GM18517 (cell line): ENCODE measurements at regions not wholly inside any gene's neighbourhood (a gene's known extent, or its start where the extent isn't known, plus 50 kb on each side); places are given as distances from the start of the nearest gene placed in this dataset.
"Not testable (repeated sequence)": the region's sequence is repeated elsewhere in the genome, so short reads cannot be mapped to it uniquely, and the experiment has no call there.

Experiments
- ATAC-seq: cut with Tn5 transposase; IDR thresholded peaks from one replicate; pipeline ENCODE4 v1.9.1; 2021; ENCODE audit warnings: mild to moderate bottlenecking, moderate library complexity; ENCODE audit not compliant: unreplicated experiment

DNA sequence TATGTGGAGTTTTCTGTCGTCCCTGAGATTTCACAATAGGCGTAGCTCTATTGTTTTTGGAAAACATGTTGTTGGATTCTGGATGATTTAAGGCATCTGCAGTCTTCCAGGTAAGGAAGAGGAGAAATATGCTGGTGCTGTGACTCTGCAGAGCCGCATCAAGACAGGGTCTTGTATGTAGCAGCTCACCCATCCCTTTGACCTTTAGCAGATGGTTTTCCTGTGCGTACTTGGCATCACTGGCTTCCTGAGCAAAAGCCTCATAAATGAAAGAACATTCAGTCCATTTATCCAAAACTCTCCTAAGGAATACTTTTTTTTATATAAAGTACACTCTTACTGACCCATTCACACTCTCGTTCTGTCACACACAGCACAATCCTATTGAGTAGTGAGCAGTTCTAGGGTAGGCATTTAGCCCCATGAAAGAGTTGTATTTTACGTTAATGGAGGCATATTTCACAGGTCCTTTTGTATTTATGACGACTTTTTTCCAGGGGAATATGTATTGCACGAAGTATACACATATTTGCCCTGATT is 443.9 kb downstream of the STK39 start:
- ATAC-seq, result no peak

DNA sequence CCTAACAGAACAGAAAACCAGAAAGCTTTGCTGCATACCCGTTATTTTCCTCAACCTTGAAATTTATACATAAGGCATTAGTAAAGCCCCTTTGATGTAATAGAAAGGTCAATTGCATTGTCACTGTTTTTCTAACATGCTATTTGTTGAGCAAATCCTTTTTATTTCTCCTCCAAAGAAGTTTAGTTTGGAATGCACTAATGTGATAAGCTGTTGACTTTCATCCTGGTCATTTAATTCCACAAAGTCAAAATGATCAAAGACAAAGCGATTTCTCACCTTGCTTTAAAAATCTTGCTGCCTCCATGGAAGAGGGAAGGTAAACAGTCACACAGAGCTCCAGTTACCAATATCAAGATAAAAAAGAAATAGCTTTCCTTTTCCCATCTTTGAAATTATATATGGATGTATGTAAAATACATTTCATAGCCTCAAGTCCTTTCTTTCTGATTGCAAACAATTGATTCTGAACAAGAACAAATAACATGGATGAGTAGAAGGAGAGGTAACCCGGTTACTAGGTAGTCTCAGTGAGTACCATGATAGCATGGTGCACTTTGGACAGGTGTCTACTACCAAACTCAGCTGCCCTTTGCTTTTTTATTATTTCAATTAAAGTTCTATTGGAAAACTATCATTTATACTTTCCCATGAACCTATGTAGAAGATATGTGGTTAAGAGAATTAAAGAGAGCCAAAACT is 452.7 kb downstream of the STK39 start:
- no peak for ATAC-seq

DNA sequence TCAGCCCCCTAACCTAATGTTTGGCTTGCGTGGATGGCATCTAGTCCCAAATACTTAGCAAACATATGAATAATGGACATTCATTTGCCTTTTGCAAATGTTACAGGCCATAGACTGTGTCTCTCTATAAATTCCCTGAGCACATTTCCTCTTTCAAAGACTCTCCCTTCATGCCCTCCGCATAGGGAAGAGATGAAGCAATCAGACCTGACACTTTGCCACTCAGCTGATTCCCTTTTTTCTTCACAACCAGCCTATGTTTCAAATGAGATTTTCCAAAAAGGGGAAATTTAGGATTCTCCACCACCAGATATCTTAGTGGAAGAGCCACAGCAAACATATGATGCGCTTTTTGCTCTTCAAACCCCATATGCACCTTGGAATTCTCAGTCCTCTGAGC is 453.7 kb downstream of the STK39 start:
- ATAC-seq, result no peak

DNA sequence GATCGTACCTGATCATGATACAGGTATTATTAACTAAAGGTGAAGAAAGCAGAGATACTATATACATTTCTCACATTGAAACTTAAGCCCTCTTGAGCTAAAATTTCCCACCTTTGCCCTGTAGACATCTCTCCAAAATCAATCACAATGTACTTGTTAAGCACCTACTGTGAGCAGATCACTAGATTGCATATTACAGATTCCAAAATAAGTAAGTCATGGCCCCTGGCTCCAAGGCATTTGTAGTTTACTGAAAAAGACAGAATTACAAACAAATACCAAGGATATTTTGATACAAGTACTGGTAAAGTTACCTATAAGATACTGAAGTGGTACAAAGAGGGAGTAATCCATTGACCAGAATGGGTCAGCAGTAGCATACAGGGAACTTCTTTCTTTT is 455.3 kb downstream of the STK39 start:
- ATAC-seq, result no peak

DNA sequence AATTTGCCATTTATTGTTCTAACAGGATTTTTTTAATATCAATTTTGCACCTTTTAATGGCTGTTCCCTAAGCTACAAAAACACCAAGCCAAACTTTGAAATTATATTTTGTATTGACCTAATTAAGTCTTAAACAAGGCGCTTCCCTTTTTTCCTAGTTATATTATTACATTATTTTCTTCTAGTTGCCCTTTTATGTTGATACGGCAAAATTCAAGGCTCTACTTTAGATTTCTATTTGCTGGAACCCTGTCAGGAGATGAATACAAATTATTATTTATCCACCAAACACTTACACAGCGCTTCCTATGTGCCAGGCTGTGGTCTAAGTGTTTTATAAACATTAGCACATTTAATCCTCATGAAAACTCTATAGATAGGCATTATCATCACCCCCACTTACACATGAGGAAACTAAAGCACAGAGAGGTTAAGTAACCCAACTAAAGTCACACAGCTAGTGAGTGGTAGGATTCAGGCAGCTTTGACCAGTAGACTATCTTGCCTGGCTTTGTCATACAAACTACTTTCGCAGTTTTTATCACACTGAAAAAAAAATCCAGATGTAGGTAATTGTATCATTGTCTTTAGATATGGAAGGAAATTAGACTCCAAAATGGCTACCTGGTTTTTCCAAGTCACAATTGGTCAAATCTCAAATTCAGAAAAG is 456.5 kb downstream of the STK39 start:
- no peak for ATAC-seq

DNA sequence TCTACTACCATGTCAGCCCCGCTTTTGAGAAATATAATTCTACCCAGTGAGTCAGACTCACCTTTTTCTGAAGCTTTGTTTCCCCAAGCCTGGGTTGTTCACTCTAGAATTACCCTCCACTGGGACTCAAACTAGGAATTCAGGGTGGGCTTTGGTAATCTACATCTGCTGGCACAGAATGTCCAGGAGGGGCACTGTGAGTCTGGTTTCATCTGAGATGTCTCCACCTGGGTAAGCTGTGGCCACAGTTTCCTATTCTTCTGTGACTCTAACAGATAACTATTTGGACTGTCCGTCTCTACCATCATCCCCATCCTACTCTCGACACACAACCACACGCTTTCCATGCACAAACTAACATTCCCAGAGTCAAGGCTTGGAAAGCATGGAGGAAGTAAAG is 457.2 kb downstream of the STK39 start:
- no peak for ATAC-seq

DNA sequence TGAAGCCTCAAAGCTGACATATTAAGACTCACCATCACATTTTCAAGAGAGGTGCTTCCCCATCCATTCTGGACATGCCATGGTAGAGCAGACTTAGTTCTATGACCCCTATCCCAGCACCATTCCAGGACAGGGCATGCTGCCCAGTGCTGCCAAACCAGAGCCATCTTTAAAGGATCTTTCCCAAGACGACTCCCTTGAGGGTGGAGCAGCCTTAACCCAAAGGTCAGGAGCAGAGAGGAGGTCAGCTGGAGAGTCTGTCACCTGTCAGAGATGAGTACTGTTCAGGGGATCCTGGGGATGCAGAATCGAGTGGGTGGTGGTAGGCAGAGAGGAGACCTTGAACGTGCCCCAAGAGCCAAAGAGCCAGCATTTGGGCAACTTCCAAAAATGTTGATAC is 459.8 kb downstream of the STK39 start:
- ATAC-seq, result no peak

DNA sequence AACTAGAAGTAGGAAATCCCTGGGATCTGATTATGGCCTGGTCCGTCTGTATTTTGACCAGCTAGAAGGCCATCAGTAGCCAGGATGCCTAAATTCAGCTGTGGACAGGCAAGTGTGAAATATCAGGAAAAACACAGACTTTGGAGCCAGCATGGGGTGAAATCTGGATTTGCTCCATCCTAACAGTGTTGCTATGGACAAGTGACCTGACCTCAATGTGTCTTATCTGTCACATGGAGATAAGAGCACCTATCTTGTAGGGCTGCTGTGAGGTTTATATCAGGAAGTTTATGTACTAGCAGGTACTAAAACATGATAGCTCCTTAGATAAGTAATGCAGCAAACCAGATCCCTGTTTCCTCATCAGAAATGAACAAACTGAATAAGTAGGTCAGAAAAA is 460.4 kb downstream of the STK39 start:
- ATAC-seq, result no peak

DNA sequence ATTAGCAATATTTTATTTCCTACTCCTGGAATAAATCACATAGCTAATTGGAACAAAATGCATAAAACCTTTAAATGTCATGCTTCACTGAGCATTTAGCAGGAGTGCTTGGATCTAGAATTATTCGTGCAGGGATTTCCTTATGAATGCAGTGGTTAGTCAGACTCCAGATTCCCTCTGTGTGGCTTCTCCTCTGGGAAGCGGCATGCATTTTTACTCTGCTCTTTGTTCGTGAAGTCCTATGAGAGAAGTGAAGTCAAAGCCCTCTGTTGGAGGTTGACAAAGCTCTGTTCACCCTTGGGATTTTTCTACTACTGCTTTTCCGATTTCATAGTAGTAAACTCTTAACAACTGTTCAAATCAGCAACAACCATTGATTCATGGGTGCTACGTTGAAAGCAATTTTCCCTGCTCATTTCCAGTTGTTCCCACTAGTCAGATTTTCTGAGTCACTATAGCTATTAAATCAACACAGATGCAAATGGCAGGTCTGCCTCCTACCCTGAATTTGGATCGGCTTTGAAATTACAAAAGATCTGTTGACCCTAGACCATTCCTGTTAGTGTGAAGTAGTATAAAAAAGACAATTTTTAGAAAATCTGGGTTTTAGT is 461.7 kb downstream of the STK39 start:
- no peak for ATAC-seq

DNA sequence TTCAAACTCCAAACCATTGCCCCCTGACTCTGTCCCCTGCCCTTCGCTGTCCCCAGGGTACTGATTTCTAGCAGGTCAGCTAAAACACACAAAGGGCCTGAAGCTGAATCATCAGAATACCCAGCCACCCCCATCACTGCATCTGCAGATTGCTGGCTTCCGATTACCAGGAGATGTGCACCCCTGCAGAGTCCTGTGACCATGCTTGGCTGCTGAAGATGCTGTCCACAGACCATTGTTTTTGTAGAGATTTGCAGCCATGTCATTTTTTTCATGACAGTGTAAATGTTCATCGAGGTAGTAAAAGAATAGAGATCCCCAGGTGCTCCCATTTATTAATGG is 463.3 kb downstream of the STK39 start:
- no peak for ATAC-seq

DNA sequence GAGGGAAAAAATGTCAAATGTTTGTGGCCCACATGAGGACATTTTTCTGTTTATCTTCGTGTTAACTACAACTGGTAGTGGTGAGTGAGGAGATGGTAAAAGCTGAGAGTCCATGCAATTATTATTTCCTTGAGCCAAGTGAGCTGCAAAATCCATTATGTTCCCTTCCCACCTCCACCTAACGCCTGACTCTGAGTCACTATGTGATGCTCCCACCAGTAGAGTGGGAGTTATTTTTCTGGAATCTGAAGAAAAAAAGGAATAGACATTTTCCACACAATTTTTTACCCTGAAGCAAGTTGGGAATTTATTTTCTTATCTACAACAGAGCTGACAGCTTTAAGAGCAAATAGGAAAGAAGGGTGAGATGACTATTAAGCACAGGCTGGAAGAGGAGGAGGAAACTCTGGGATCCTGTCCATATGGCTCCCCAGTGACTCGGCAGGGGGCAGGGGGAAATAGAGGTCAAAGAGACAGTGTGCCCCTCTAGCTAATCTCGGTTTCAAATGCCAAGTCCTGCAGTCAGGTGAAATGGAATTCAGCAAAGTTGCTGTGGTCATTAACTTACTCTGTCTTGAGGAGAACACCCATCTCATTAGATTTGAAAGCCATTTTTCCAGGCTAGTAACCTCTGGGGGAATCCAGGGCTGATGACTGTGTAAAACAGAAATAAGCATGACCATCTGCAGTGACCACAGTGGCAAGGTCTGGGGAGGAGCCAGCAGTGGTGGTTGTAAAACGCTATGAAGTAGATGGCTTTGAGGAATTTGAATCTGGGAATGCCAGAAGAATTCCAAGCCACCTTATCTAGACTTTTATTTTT is 463.9 kb downstream of the STK39 start:
- no peak for ATAC-seq

DNA sequence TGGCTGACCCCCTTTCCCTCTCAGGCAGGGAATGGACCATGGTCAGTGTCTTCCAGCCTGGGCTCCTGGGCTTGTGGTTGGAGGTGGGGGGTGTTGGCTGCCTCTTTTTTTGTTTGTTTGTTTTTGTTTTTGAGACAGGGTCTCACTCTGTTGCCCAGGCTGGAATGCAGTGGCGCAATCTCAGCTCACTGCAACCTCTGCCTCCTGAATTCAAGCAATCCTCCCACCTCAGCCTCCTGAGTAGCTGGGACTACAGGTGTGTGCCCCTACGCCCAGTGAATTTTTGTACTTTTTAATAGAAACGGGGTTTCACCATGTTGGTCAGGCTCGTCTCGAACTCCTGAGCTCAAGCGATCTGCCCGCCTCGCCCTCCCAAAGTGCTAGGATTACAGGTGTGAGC is 465.8 kb downstream of the STK39 start:
- ATAC-seq, result not testable (repeated sequence)

DNA sequence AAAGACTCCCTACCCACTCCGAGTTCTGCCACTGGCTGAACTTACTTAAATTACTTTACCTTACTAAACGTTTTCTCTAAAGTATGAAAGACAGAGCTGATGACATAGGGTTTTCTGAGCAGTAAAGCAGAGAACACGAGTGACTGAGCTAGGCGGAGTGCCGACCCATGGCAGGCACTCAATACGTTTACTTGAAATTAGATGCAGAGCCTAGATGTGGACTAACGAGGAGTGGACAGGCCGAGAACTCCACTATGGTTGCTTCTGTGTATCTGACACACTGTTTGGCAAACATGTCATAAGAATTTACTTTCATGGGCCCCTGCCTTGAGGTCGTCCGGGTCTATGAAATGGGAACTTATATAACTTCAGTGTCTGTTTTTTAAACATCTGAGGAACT is 471.0 kb downstream of the STK39 start:
- ATAC-seq, result no peak

DNA sequence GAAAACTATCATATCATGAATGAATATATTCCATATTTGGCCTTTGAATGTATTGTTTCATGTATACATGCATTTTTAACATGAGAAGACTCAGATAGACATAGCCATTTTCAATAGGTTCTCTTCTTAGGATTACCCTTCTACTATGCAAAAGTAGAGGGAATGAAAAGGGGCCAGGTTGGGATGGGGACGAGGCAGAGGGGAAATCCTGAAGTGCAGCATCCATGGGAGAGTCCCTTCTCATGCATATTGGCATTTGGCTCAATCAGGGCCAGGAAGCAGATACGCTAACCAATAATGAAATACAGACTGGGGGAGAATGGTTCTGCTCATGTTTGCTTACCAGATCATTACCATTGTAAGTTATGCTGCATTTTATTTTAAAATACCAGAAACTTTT is 475.8 kb downstream of the STK39 start:
- no peak for ATAC-seq

DNA sequence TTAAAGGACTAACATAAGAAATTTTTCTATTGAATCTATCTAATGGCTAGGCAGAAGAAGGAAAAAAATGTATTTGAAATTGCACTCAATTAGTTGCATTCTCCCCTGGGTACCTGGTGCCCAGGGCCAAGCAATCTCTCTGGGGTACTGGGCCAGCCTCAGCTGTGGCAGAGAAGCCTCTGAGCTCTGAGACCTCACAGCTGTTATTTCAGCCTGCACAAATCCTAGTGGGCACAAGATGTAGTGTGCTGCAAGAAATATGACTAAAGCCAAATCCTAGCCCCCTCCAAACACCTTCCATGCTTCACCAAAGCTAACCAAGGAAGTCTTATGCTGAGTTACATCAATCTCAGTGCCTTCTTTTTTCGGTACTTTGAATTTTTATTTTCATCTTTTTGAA is 478.4 kb downstream of the STK39 start:
- ATAC-seq, result no peak

DNA sequence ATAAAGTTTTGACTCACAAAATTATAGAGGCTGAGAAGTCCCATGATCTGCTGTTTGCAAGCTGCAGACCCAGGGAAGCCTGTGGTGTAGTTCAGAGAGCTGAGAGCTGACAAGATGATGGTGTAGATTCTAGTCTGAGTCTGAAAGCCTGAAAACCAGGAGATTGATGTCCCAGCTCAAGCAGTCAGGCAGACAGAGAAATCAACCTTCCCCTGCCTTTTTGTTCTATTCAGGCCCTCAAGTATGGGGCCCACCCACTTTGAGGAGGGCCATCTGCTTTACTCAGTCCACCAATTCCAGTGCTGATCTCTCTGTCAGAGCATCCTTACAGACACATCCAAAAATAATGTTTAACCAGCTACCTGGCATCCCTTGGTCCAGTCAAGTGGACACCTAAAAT is 479.6 kb downstream of the STK39 start:
- ATAC-seq, result no peak

DNA sequence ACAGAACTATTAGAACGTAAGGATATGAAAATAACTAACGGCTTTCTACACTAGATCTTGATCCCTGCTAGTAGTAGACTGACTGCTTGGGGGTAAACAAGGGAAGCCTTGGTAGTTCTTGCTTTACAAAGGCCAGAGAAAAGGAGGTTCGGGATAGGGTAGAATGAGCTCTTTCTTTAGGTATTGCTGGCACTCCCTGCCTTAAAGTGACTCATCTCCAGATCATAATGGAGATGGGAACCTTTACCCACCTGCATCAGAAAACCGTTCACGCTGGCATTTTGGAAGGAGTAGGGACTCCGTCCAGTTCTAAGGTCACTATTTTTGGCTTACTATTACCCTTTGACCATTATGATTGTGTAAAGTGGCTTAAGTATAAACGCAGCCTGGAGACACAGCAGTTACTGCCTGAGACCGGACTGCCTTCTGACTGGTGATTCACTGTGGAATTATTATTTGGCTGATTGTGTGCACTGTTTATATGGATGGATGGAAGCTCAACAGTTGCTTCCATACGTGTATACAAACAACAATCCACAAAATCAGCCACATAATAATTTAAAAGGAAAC is 482.5 kb downstream of the STK39 start:
- no peak for ATAC-seq

DNA sequence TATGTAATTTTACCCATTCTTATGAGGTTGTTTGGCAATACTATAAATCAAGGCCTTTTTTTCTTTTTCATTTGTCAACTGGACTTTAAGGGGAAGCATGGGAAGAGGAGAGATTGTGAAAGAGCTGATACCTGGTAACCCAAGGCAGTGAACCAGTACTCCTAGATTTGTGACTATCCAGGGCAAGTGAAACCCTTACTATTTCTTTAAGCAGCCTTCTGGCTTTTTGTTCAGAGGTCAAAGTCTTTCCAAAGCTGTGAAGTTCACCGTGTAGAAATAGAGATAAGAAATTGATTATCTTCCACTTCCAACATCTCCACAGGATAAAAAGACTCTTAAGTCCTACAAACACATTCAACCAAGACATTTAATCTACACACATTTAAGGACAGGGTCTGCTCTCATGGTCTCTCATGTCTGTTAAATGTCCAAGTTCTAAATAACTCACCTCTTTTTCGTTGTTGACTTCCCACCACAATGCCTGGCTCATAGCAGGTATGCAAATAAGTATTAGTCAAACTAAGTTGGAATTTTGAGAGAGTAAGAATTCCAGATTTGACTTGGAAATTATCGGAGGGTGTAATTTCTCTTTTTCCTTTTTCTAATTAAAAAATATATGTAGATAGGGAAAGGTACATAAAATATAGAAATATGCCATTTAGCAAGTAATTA is 485.8 kb downstream of the STK39 start:
- ATAC-seq, result no peak

DNA sequence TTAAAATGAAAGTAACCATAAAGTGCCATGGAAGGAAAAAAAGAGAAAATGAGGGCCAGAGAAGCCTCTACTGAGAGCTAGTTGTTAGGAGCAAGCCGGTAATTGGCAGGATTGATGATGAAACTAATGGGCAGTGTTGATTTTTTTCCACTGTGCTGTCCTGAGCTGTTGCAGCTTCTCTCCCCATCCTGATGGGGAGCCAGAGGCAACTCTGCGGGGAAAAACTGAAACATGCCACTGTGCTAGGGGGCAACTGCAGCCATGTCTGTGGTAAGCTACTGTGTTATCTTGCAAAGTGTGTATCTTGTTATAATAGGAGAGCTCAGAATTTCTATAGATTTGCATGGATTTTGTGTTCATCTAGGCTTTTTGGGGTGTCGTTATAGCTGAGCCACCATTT is 487.9 kb downstream of the STK39 start:
- no peak for ATAC-seq

DNA sequence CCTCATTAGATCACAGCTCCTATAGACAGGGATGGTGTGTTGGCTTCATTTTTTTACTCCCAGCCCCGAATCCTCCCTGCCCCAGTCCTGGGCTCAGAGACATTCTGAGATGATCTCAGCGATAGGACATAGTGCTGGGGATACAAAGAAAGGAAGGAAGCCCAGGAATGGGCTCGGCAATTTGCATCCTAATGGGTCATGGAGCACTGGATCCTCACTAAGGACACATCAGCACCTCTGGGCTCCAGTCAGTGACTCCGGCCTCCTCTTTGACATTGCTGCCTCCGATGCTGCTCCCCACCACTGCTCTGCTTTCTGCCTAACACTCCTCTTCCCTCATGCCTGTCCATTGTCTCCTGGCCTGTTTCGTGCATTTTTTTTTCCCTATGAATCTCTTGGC is 489.1 kb downstream of the STK39 start:
- ATAC-seq, result no peak

DNA sequence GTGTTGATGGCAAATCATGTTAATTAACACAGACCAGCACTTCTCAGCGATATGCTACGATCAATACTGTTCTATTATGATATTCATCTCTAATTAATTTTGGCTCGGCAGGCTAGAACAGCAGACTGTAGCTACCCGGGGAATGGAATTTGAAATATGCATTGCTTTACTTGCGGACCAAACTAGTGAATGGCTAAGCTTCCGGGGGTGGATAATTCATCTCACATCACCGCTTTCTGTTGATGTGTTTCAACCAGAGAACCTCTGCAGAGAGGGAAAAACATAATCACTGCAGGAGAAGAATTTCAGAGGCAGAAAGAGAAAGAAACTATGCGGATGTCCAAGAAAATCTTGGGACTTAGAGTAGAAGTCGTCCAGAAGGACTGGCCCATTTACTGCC is 490.9 kb downstream of the STK39 start:
- no peak for ATAC-seq
